ENCODE measurements at regions not wholly inside any gene's neighbourhood (a gene's known extent, or its start where the extent isn't known, plus 50 kb on each side); places are given as distances from the start of the nearest gene placed in this dataset.

GRCh38 chr12:115868624-115869023 lies 408.9 kb downstream of the MED13L start:
- no peaks in the 10 kb centered on the region for H3K79me2 ChIP-seq (ENCODE audit: control insufficient read depth, insufficient read depth, low read length)
- no peak overlapping the region for H2AFZ ChIP-seq (ENCODE audit: low read depth, low read length)
- no peak for DNase-seq (ENCODE audit: low read depth, low spot score)
- no peak overlapping the region for H3K27ac ChIP-seq (ENCODE audit: insufficient read depth, low read depth, low read length)
- ChIA-PET CTCF (no interaction called here), POLR2A (no interaction called here)
- H3K4me3 ChIP-seq (replicated peaks in 1 of 3; ENCODE audit: insufficient read depth in 1 of 3, low read depth in 1 of 3, low read length in 3 of 3) = no peak overlapping the region
- dilution Hi-C loops (cut with MboI; ENCODE audit: extremely low pct_ligation_motif_present, low sequenced_read_pairs) = no loop called here
- H3K27me3 ChIP-seq (ENCODE audit: control insufficient read depth in 2 of 2, insufficient read depth in 2 of 2, low read length in 2 of 2) = no peaks in the 10 kb centered on the region
- H3K4me1 ChIP-seq (ENCODE audit: control insufficient read depth, extremely low read depth, insufficient read depth, low read length) = no peaks in the 10 kb centered on the region
- FAIRE-seq = no peak
- H3K4me2 ChIP-seq (ENCODE audit: insufficient read depth, low read length) = no peak overlapping the region
- TF ChIP-seq POLR2AphosphoS5 (IDR thresholded peaks at IDR 0.05; ENCODE audit: insufficient read depth, low read depth, low read length) = no peak
- TF ChIP-seq CTCF (IDR thresholded peaks at IDR 0.05; ENCODE audit: extremely low read depth in 1 of 2, insufficient read depth in 1 of 2, low read depth in 1 of 2, low read length in 2 of 2) = no peak
- TF ChIP-seq MAX (IDR thresholded peaks at IDR 0.05; ENCODE audit: insufficient read depth, insufficient read length) = no peak
- no peak for TF ChIP-seq JUN (IDR thresholded peaks at IDR 0.05; ENCODE audit: borderline replicate concordance, insufficient read depth, insufficient read length, low read depth)
- no peaks in the 10 kb centered on the region for H4K20me1 ChIP-seq (replicated peaks; ENCODE audit: control insufficient read depth, extremely low read depth, insufficient read depth, low read length)
- H3K9me3 ChIP-seq (replicated peaks; ENCODE audit: control insufficient read depth, insufficient read depth, low read length) = no peaks in the 10 kb centered on the region
- intact Hi-C loops (cut with micrococcal nuclease) = no loop called here
- H3K36me3 ChIP-seq (ENCODE audit: control insufficient read depth in 2 of 2, extremely low read depth in 1 of 2, insufficient read depth in 2 of 2, low read length in 2 of 2) = no peaks in the 10 kb centered on the region
- no peaks in the 10 kb centered on the region for H3K9me1 ChIP-seq (replicated peaks; ENCODE audit: control insufficient read depth, extremely low read depth, insufficient read depth, low read length)
- no TSS peak for BruUV-seq (replicated peaks)
- no peak overlapping the region for H3K9ac ChIP-seq (replicated peaks; ENCODE audit: extremely low read depth, insufficient read depth, low read length)

GRCh38 chr12:115867854-115868253 lies 409.6 kb downstream of the MED13L start:
- H4K20me1 ChIP-seq (replicated peaks; ENCODE audit: control insufficient read depth, extremely low read depth, insufficient read depth, low read length) = no peaks in the 10 kb centered on the region
- TF ChIP-seq CTCF (IDR thresholded peaks at IDR 0.05; ENCODE audit: extremely low read depth in 1 of 2, insufficient read depth in 1 of 2, low read depth in 1 of 2, low read length in 2 of 2) (no peak), FOS (IDR thresholded peaks at IDR 0.05; ENCODE audit: borderline replicate concordance, insufficient read depth, low read length) (no peak)
- H2AFZ ChIP-seq (ENCODE audit: low read depth, low read length) = no peak overlapping the region
- dilution Hi-C loops (cut with MboI; ENCODE audit: extremely low pct_ligation_motif_present, low sequenced_read_pairs) (no loop called here), intact Hi-C loops (cut with micrococcal nuclease) (no loop called here)
- no peak for DNase-seq (ENCODE audit: low read depth, low spot score)
- CTCF ChIA-PET = no interaction called here
- H3K9me3 ChIP-seq (replicated peaks; ENCODE audit: control insufficient read depth, insufficient read depth, low read length) = no peaks in the 10 kb centered on the region
- BruUV-seq (replicated peaks) = no TSS peak
- H3K27me3 ChIP-seq (ENCODE audit: control insufficient read depth in 2 of 2, insufficient read depth in 2 of 2, low read length in 2 of 2) = no peaks in the 10 kb centered on the region
- no peaks in the 10 kb centered on the region for H3K36me3 ChIP-seq (ENCODE audit: control insufficient read depth in 2 of 2, extremely low read depth in 1 of 2, insufficient read depth in 2 of 2, low read length in 2 of 2)
- no peak overlapping the region for H3K27ac ChIP-seq (ENCODE audit: insufficient read depth, low read depth, low read length)
- H3K4me3 ChIP-seq (replicated peaks in 1 of 3; ENCODE audit: insufficient read depth in 1 of 3, low read depth in 1 of 3, low read length in 3 of 3) = no peak overlapping the region
- POLR2A ChIA-PET = no interaction called here
- FAIRE-seq = no peak
- H3K79me2 ChIP-seq (ENCODE audit: control insufficient read depth, insufficient read depth, low read length) = no peaks in the 10 kb centered on the region
- no peak overlapping the region for H3K4me2 ChIP-seq (ENCODE audit: insufficient read depth, low read length)
- no peaks in the 10 kb centered on the region for H3K4me1 ChIP-seq (ENCODE audit: control insufficient read depth, extremely low read depth, insufficient read depth, low read length)
- no peaks in the 10 kb centered on the region for H3K9me1 ChIP-seq (replicated peaks; ENCODE audit: control insufficient read depth, extremely low read depth, insufficient read depth, low read length)
- no peak overlapping the region for H3K9ac ChIP-seq (replicated peaks; ENCODE audit: extremely low read depth, insufficient read depth, low read length)

All from endothelial cell of umbilical vein (primary cell).